Ovary (tissue), 3 donors: ENCODE measurements at regions not wholly inside any gene's neighbourhood (a gene's known extent, or its start where the extent isn't known, plus 50 kb on each side); places are given as distances from the start of the nearest gene placed in this dataset.

ENCODE experiments used
- CTCF ChIP-seq, 3 donors: fragments of 450-650 bp in 2 of 3; fragments of 200-600 bp in 1 of 3; IDR thresholded peaks; one replicate each; pipeline versions ENCODE4 v1.5.1 to v1.8.0; 2016 to 2022; ENCODE audit warnings: antibody characterized with exemption in 3 of 3, mild to moderate bottlenecking in 1 of 3
- POLR2A ChIP-seq: fragments of 450-650 bp; IDR thresholded peaks from one replicate; pipeline ENCODE4 v1.6.1; 2017; ENCODE audit warnings: antibody characterized with exemption, mild to moderate bottlenecking, moderate library complexity
- donor health status: DM: no; HTN: no; CAD: no.

DNA sequence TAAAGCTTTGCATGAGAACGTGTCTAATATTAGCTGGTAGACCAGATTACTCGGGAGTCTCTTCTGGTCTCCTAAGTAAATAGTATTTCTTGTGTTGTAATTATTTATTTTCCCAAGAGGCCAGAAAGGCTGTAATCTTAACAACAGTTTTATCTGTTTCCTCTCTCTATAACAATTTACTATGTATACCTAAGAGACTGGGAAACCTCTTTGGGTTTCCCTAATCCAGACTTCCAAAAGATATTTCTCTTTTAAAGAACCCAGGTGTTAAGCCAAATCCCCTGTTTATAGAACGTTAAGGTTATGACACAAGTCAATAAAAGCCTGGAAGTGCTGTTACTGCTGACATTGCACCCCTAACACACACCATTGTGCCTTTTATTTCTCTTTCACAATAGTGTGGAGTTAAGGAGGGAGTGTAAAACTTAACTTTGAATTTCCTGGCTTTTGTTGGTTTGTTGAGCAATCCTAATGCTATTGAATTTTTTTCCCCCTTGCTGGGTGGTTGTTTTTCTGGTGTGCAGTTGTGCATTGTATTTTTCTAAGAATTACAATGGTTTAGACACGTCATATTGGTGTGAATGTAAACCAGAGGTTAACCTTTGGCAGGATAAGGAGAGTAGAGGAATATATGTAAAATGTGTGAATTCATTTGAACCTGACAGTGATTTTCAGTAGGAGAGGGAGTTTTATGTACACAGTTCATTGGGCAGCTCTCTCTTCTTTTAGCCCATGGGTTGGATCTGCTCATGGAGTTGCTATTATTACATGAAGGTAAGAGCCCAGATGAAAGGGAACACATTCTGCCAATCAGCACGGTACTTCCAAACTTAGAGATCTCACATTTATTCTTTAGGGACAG is 192.8 kb downstream of the MTX2 start:
- TF ChIP-seq CTCF (IDR thresholded peaks at IDR 0.05) (no peak), POLR2A (no peak)
